AG09319 (cell line): ENCODE measurements at regions not wholly inside any gene's neighbourhood (a gene's known extent, or its start where the extent isn't known, plus 50 kb on each side); places are given as distances from the start of the nearest gene placed in this dataset.

Experiments
- DNase-seq: peaks from one replicate; pipeline ENCODE4 v3.0.0-alpha.2; 2010; ENCODE audit warnings: low read depth; ENCODE audit errors: extremely low read depth
- CTCF ChIP-seq: IDR thresholded peaks from 2 replicates; pipeline ENCODE4 v1.5.1; 2011; ENCODE audit warnings: low read depth, mild to moderate bottlenecking, inconsistent platforms, low read length, moderate library complexity

- DNase-seq = no peak
- no peak for TF ChIP-seq CTCF
Measured at GRCh38 chr6:140486450-140487361, 1112.3 kb upstream of the CITED2 start.

GRCh38 chr6:140485740-140486449, 1111.4 kb upstream of the CITED2 start:
- DNase-seq = peak; percentile 51
- TF ChIP-seq CTCF = no peak

- no peak for DNase-seq
- no peak for TF ChIP-seq CTCF
Measured at GRCh38 chr6:140480852-140481251, 1106.4 kb upstream of the CITED2 start.

GRCh38 chr6:140478631-140479030, 1104.2 kb upstream of the CITED2 start:
- TF ChIP-seq CTCF = no peak
- DNase-seq = no peak

GRCh38 chr6:140475086-140475485, 1100.6 kb upstream of the CITED2 start:
- no peak for DNase-seq
- no peak for TF ChIP-seq CTCF

GRCh38 chr6:140464720-140465119, 1090.3 kb upstream of the CITED2 start:
- TF ChIP-seq CTCF = no peak
- DNase-seq = no peak

GRCh38 chr6:140463312-140463710, 1088.9 kb upstream of the CITED2 start:
- no peak for TF ChIP-seq CTCF
- DNase-seq = no peak
